Tibial artery (tissue), 4 donors: ENCODE measurements at regions not wholly inside any gene's neighbourhood (a gene's known extent, or its start where the extent isn't known, plus 50 kb on each side); places are given as distances from the start of the nearest gene placed in this dataset.
"Not testable (repeated sequence)": the region's sequence is repeated elsewhere in the genome, so short reads cannot be mapped to it uniquely, and the experiment has no call there.

Experiments used
- DNase-seq, 2 donors: peaks; one replicate each; pipeline ENCODE4 v3.0.0-alpha.2; 2019
- H3K27ac ChIP-seq, 2 donors: fragments of 200-600 bp; sonication (generic) in 1 of 2; 1 replicate in 1 of 2; 2 replicates in 1 of 2; pipeline ENCODE4 v1.5.1; 2018 to 2019; ENCODE audit warnings: mild to moderate bottlenecking in 1 of 2
- H3K27me3 ChIP-seq, 2 donors: fragments of 200-600 bp; sonication (generic) in 1 of 2; one replicate each; pipeline versions ENCODE4 v1.5.1 to v1.6.0; 2016 to 2019
- H3K36me3 ChIP-seq, 3 donors: fragments of 200-600 bp; sonication (generic) in 2 of 3; one replicate each; pipeline ENCODE4 v1.5.1; 2016 to 2019; ENCODE audit warnings: mild to moderate bottlenecking in 2 of 3
- H3K4me1 ChIP-seq, 4 donors: fragments of 200-600 bp; sonication (generic) in 2 of 4; 1 replicate in 3 of 4; 2 replicates in 1 of 4; pipeline ENCODE4 v1.5.1; 2016 to 2019
- H3K4me3 ChIP-seq, 2 donors: fragments of 200-600 bp; sonication (generic) in 1 of 2; 1 replicate in 1 of 2; 2 replicates in 1 of 2; pipeline ENCODE4 v1.5.1; 2018 to 2019; ENCODE audit warnings: mild to moderate bottlenecking in 2 of 2
- H3K9me3 ChIP-seq, 3 donors: fragments of 200-600 bp; sonication (generic) in 1 of 3; one replicate each; pipeline ENCODE4 v1.5.1; 2016 to 2019
- CTCF ChIP-seq, 2 experiments: fragments of 200-600 bp in 1 of 2; fragments of 450-650 bp in 1 of 2; IDR thresholded peaks; one replicate each; pipeline ENCODE4 v1.5.1; 2017 to 2019; ENCODE audit warnings: antibody characterized with exemption in 2 of 2, mild to moderate bottlenecking in 1 of 2, moderate library complexity in 1 of 2
- intact Hi-C: fragments of 100-400 bp; cut with DNase I; formaldehyde crosslinking; loops from one replicate; pipeline ENCODE4 v1.15.0; 2023; ENCODE audit warnings: low total_unique reads

GRCh38 chr1:83060221-83060620, 938.7 kb downstream of the TTLL7 start:
- H3K36me3 ChIP-seq = no peaks in the 10 kb centered on the region
- peaks cover 0 to 5% (median 0%) of the 10 kb centered on the region in 4 donors for H3K4me1 ChIP-seq
- no peak for DNase-seq
- H3K9me3 ChIP-seq = no peaks in the 10 kb centered on the region
- no peak for TF ChIP-seq CTCF (IDR thresholded peaks at IDR 0.05)
- no peak overlapping the region for H3K4me3 ChIP-seq
- no peaks in the 10 kb centered on the region for H3K27me3 ChIP-seq
- intact Hi-C loops = no loop called here
- H3K27ac ChIP-seq = no peak overlapping the region

- no peak for DNase-seq
- Histone ChIP-seq H3K4me1 (no peaks in the 10 kb centered on the region), H3K4me3 (no peak overlapping the region), H3K27me3 (no peaks in the 10 kb centered on the region), H3K36me3 (no peaks in the 10 kb centered on the region), H3K9me3 (no peaks in the 10 kb centered on the region), H3K27ac (no peak overlapping the region)
- intact Hi-C loops = no loop called here
- TF ChIP-seq CTCF (IDR thresholded peaks at IDR 0.05) = no peak
These were observed 940.6 kb downstream of the TTLL7 start for GRCh38 chr1:83058327-83058726.

- no peak for TF ChIP-seq CTCF (IDR thresholded peaks at IDR 0.05)
- peaks cover 0 to 12% (median 0%) of the 10 kb centered on the region in 3 donors for H3K9me3 ChIP-seq
- H3K4me3 ChIP-seq = no peak overlapping the region
- no peaks in the 10 kb centered on the region for H3K36me3 ChIP-seq
- H3K27me3 ChIP-seq = no peaks in the 10 kb centered on the region
- H3K27ac ChIP-seq = no peak overlapping the region
- intact Hi-C loops = no loop called here
- H3K4me1 ChIP-seq = no peaks in the 10 kb centered on the region
- no peak for DNase-seq
These were observed 943.4 kb downstream of the TTLL7 start for GRCh38 chr1:83055391-83056170.

GRCh38 chr1:83053446-83053845, 945.5 kb downstream of the TTLL7 start:
- no peaks in the 10 kb centered on the region for H3K4me1 ChIP-seq
- intact Hi-C loops = no loop called here

GRCh38 chr1:83052865-83053264, 946.1 kb downstream of the TTLL7 start:
- intact Hi-C loops = no loop called here
- H3K4me1 ChIP-seq = no peaks in the 10 kb centered on the region
- TF ChIP-seq CTCF (IDR thresholded peaks at IDR 0.05) = no peak

More at GRCh38 chr1:83053446-83053845, 945.5 kb downstream of the TTLL7 start:
- no peaks in the 10 kb centered on the region for H3K27me3 ChIP-seq
- no peak overlapping the region for H3K27ac ChIP-seq
- H3K9me3 ChIP-seq = peaks cover 0 to 13% (median 0%) of the 10 kb centered on the region in 3 donors
- H3K4me3 ChIP-seq = no peak overlapping the region
- TF ChIP-seq CTCF (IDR thresholded peaks at IDR 0.05) = no peak
- no peaks in the 10 kb centered on the region for H3K36me3 ChIP-seq
- no peak for DNase-seq

GRCh38 chr1:83051053-83051452, 947.9 kb downstream of the TTLL7 start:
- H3K4me3 ChIP-seq, H3K27me3 ChIP-seq, H3K27ac ChIP-seq, H3K36me3 ChIP-seq, H3K4me1 ChIP-seq, intact Hi-C loops, DNase-seq: not testable (repeated sequence)
- H3K9me3 ChIP-seq = peaks cover 0 to 13% (median 0%) of the 10 kb centered on the region in 3 donors

More at GRCh38 chr1:83052865-83053264, 946.1 kb downstream of the TTLL7 start:
- peaks cover 0 to 13% (median 0%) of the 10 kb centered on the region in 3 donors for H3K9me3 ChIP-seq
- H3K4me3 ChIP-seq = no peak overlapping the region
- H3K27ac ChIP-seq = no peak overlapping the region
- H3K36me3 ChIP-seq = no peaks in the 10 kb centered on the region
- no peaks in the 10 kb centered on the region for H3K27me3 ChIP-seq
- no peak for DNase-seq
